SK-N-MC (cell line): ENCODE measurements at regions not wholly inside any gene's neighbourhood (a gene's known extent, or its start where the extent isn't known, plus 50 kb on each side); places are given as distances from the start of the nearest gene placed in this dataset.

Experiments
- DNase-seq: peaks from one replicate; pipeline ENCODE4 v3.0.0-alpha.2; 2011; ENCODE audit warnings: low read depth, low spot score
- H3K27ac ChIP-seq: fragments of 200-600 bp; sonication (generic); 2 replicates; pipeline ENCODE4 v1.5.1; 2016; ENCODE audit warnings: mixed run types
- H3K36me3 ChIP-seq: fragments of 200-600 bp; sonication (generic); 2 replicates; pipeline ENCODE4 v1.6.1; 2017; ENCODE audit warnings: antibody characterized with exemption, low read length, mixed read lengths; ENCODE audit not compliant: insufficient read depth
- H3K4me3 ChIP-seq: fragments of 200-600 bp; sonication (generic); 2 replicates; pipeline ENCODE4 v1.5.1; 2016
- H3K9ac ChIP-seq: fragments of 200-600 bp; sonication (generic); 2 replicates; pipeline ENCODE4 v1.8.0; 2017; ENCODE audit warnings: mixed run types, mixed read lengths; ENCODE audit not compliant: insufficient read length
- H3K9me3 ChIP-seq: fragments of 200-600 bp; sonication (generic); 2 replicates; pipeline ENCODE4 v1.6.1; 2017; ENCODE audit warnings: low read depth, mild to moderate bottlenecking, antibody characterized with exemption, low read length, moderate library complexity, mixed read lengths
- EZH2 ChIP-seq: fragments of 200-600 bp; sonication (generic); IDR thresholded peaks from one replicate; pipeline ENCODE4 v1.6.1; 2017; ENCODE audit warnings: antibody characterized with exemption
- FOXP2 ChIP-seq: optimal IDR thresholded peaks from 2 replicates; pipeline ENCODE3; 2011; ENCODE audit warnings: mild to moderate bottlenecking, moderate library complexity; ENCODE audit not compliant: insufficient read depth; ENCODE audit errors: extremely low read length, control extremely low read depth
- POLR2AphosphoS5 ChIP-seq: IDR thresholded peaks from 2 replicates; pipeline ENCODE4 v1.6.1; 2012; ENCODE audit warnings: mild to moderate bottlenecking, low read depth, low read length, borderline replicate concordance

DNA sequence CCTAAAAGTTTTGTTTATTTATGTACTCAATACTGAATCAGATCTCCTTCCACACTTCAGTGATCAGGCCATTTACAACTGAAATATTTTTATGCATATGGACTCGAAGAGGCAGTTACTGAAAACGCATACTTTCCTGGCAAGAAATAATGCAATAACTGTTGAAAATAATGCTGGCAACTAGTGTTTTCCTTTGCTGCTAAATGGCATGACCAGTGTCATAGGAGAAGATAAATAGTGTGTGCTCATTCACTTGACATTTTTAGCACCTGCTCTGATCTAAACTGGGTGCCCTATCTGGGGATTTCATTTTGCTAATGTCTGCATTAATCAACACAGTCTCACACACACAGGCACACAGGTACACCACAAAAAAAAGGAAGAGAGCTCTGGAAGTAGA, 695.2 kb downstream of the TUSC7 start:
- TF ChIP-seq FOXP2, result no peak
- no peak for TF ChIP-seq POLR2AphosphoS5
- TF ChIP-seq EZH2, result no peak
- Histone ChIP-seq H3K4me3 (no peak overlapping the region), H3K27ac (no peak overlapping the region), H3K9ac (no peak overlapping the region), H3K36me3 (no peaks in the 10 kb centered on the region), H3K9me3 (no peaks in the 10 kb centered on the region)
- DNase-seq, result no peak

DNA sequence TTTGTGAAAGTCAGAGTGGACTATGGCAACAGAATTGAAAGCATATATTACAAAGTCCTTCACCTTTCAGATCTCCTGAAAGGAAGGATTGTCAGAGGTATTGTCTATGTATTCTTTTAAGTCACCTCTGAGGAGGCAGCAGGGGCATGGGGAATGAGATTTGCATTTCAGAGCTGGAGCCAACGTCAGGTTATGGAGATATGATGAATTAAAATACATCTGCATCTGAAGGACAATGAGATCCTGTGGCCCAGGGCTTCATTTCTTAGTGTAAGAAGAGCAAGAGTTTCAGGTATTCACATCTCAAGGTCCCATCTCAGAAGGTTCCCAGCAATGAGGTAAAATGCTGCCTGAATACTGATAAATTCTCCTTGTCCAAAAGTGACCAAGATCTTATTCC, 695.8 kb downstream of the TUSC7 start:
- TF ChIP-seq EZH2, result no peak
- no peak for TF ChIP-seq FOXP2
- TF ChIP-seq POLR2AphosphoS5, result no peak
- Histone ChIP-seq H3K9ac (no peak overlapping the region), H3K27ac (no peak overlapping the region), H3K36me3 (no peaks in the 10 kb centered on the region), H3K4me3 (no peak overlapping the region), H3K9me3 (no peaks in the 10 kb centered on the region)
- DNase-seq, result no peak

DNA sequence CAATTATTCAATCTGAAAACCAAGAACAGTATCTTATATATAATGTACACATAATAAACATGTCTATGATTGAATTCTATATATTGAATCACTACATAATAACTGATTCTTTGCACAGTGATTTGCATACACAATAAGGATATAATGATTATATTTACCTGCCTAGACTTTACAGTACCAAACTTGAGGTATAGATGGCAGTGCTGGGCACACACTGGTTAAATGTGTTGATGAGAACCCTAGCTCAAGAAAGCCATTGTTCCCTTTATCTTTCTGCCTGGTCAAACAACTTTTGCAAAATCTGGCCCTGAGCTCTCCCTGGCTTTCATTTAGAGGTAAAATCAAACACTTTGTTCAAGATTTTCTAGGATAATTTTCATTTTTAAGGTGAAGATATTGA, 697.7 kb downstream of the TUSC7 start:
- TF ChIP-seq EZH2 (no peak), POLR2AphosphoS5 (no peak), FOXP2 (no peak)
- Histone ChIP-seq H3K9ac (no peak overlapping the region), H3K27ac (no peak overlapping the region), H3K36me3 (no peaks in the 10 kb centered on the region), H3K9me3 (no peaks in the 10 kb centered on the region), H3K4me3 (no peak overlapping the region)
- DNase-seq, result no peak

GRCh38 chr3:117408811-117409210, 699.2 kb downstream of the TUSC7 start:
- Histone ChIP-seq H3K9me3 (no peaks in the 10 kb centered on the region), H3K36me3 (no peaks in the 10 kb centered on the region), H3K27ac (no peak overlapping the region), H3K4me3 (no peak overlapping the region), H3K9ac (no peak overlapping the region)
- no peak for DNase-seq
- TF ChIP-seq FOXP2, result no peak
- no peak for TF ChIP-seq POLR2AphosphoS5
- TF ChIP-seq EZH2, result no peak

DNA sequence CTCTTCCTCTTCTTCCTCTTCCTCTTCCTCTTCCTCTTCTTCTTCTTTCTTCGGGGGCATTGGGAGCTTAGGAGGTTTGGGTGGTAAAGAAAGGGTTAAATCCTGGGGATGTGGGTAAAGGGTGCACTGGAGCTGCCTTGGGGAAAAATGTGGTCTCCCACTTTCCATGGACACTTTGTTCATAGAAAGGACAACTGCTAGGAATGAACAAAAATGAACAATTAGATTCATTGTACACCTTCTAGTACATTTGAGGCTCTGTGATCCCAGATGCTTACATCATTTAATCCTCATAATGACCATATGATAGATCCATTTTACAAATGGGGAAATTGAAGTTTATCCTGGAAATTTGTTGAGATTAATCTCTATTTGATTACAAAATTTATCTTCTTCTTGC, 699.7 kb downstream of the TUSC7 start:
- TF ChIP-seq EZH2, result no peak
- no peak for TF ChIP-seq POLR2AphosphoS5
- TF ChIP-seq FOXP2, result no peak
- Histone ChIP-seq H3K36me3 (no peaks in the 10 kb centered on the region), H3K4me3 (no peak overlapping the region), H3K9ac (no peak overlapping the region), H3K27ac (no peak overlapping the region), H3K9me3 (no peaks in the 10 kb centered on the region)
- no peak for DNase-seq

DNA sequence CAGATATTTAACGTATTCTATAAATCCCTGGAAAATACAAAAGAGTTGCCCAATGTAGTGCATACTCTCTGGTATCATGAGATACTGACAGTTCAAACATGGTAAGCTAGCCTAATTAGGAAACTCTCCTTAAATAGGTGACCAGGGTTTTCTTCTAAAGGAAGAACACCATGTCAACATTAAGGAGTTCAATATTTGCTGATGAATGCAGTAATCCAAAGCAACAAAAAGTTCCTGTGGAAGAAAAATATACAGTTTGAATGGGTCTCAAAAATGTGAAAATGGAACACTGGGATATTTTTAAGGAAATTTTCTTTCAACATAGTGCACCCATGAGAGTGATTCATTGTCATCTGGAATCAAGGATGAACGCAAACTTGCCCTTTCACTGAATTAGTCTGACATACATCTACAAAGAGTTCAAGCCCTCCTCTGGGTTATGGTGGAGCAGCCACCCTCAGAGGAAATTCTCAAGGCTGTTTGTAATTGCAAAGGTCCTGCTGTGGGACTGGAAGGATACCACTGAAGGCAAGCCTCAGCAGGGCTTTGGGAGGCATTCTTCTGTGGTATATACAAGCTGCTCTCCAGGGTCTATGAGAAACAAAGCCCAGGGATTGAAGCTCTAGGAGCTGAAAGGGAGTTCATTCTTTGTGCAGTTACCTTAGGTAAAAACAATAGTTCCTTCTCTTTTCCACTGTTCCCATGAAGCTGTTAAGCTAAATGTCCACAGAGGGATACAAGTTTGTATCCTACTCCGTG, 700.3 kb downstream of the TUSC7 start:
- no peak overlapping the region for H3K4me3 ChIP-seq
- no peaks in the 10 kb centered on the region for H3K9me3 ChIP-seq
- H3K27ac ChIP-seq, result no peak overlapping the region
- H3K36me3 ChIP-seq, result no peaks in the 10 kb centered on the region
- H3K9ac ChIP-seq, result no peak overlapping the region
- no peak for TF ChIP-seq POLR2AphosphoS5
- TF ChIP-seq FOXP2, result no peak
- no peak for TF ChIP-seq EZH2
- no peak for DNase-seq

DNA sequence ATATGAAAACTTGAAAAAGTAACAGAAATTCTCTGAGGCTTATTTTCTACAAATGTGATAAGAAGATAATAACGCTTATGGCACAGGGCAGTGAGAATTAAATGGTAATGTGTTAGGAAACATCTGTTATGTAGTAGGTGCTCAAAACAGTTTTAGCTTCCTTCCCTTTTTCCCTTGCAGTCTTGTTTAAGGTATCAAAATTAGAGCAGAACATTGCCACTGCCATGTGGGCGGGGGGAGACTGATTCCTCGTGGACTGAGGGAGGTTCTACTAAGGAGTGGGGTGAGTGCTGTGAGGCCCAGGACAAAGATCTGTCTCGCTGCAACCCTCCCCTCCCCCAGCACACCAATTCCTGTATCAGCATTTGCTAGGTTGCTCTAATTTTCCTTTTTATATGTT, 702.4 kb downstream of the TUSC7 start:
- H3K27ac ChIP-seq, result no peak overlapping the region

GRCh38 chr3:117417411-117417810, 707.8 kb downstream of the TUSC7 start:
- H3K4me3 ChIP-seq, result no peak overlapping the region
- no peaks in the 10 kb centered on the region for H3K36me3 ChIP-seq
- no peak overlapping the region for H3K27ac ChIP-seq
- no peak overlapping the region for H3K9ac ChIP-seq
- TF ChIP-seq FOXP2 (no peak), POLR2AphosphoS5 (no peak), EZH2 (no peak)
- no peaks in the 10 kb centered on the region for H3K9me3 ChIP-seq
- DNase-seq, result no peak

More for the DNA sequence above, 702.4 kb downstream of the TUSC7 start:
- H3K9me3 ChIP-seq, result no peaks in the 10 kb centered on the region
- no peak overlapping the region for H3K4me3 ChIP-seq
- no peak for TF ChIP-seq POLR2AphosphoS5
- no peak for TF ChIP-seq FOXP2
- no peak for TF ChIP-seq EZH2
- H3K9ac ChIP-seq, result no peak overlapping the region
- DNase-seq, result no peak
- no peaks in the 10 kb centered on the region for H3K36me3 ChIP-seq

GRCh38 chr3:117427081-117427480, 717.5 kb downstream of the TUSC7 start:
- Histone ChIP-seq H3K4me3 (no peak overlapping the region), H3K9ac (no peak overlapping the region), H3K9me3 (no peaks in the 10 kb centered on the region), H3K27ac (no peak overlapping the region), H3K36me3 (no peaks in the 10 kb centered on the region)
- TF ChIP-seq EZH2 (no peak), POLR2AphosphoS5 (no peak), FOXP2 (no peak)
- no peak for DNase-seq
